Erythroblast (primary cell): ENCODE measurements at regions not wholly inside any gene's neighbourhood (a gene's known extent, or its start where the extent isn't known, plus 50 kb on each side); places are given as distances from the start of the nearest gene placed in this dataset.

Experiments used
- GATA1 ChIP-seq: IDR thresholded peaks from 2 replicates; pipeline ENCODE4 v1.6.1; 2011; ENCODE audit warnings: low read depth, mild to moderate bottlenecking, control low read depth, low read length, moderate library complexity
- POLR2A ChIP-seq: IDR thresholded peaks from 2 replicates; pipeline ENCODE4 v1.6.1; 2011; ENCODE audit warnings: mild to moderate bottlenecking, low read length

DNA sequence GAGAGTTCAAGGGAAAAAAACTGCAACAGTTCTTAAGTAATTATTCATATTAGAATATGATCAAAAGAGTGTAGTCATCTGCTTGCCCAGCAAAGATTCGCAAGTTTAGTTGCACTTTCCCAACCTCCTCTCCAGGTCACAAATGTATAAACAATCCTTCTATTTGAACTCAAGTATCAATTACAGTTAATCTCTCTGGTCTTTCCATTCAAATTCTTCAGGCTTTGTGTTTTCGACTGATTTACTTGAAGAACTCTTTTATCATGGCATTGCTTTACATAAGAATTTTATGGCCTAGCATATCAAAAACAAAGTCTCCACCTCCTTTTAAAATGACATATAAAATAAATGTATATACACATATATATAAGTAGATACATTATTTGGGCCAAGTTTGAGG lies 1009.6 kb upstream of the DIAPH2 start:
- TF ChIP-seq POLR2A = no peak
- TF ChIP-seq GATA1 = no peak
